ENCODE measurements at regions not wholly inside any gene's neighbourhood (a gene's known extent, or its start where the extent isn't known, plus 50 kb on each side); places are given as distances from the start of the nearest gene placed in this dataset.

DNA sequence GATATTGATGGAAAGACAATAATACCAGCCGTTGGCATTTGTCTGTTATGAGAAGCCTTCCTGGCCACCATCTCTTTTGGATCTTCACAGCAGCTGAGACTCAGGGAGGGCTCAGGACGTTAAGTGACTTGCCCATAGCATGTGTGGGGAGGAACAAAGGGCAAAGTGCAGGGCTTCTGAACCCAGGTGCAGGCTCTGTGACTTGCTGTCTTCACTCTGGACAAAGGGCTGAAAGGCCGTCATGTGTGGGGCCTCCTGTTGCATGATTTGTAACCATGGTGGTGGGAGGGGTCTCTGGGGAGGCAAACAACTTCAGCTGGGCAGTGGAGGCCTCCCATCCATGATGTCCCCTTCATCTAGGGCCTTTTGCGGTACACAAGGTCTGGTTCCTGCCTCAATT, 65.5 kb upstream of the SIX2 start:
- TF ChIP-seq POLR2A (IDR thresholded peaks at IDR 0.05), result no peak
- TF ChIP-seq, protein P1, sequence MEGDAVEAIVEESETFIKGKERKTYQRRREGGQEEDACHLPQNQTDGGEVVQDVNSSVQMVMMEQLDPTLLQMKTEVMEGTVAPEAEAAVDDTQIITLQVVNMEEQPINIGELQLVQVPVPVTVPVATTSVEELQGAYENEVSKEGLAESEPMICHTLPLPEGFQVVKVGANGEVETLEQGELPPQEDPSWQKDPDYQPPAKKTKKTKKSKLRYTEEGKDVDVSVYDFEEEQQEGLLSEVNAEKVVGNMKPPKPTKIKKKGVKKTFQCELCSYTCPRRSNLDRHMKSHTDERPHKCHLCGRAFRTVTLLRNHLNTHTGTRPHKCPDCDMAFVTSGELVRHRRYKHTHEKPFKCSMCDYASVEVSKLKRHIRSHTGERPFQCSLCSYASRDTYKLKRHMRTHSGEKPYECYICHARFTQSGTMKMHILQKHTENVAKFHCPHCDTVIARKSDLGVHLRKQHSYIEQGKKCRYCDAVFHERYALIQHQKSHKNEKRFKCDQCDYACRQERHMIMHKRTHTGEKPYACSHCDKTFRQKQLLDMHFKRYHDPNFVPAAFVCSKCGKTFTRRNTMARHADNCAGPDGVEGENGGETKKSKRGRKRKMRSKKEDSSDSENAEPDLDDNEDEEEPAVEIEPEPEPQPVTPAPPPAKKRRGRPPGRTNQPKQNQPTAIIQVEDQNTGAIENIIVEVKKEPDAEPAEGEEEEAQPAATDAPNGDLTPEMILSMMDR (IDR thresholded peaks at IDR 0.05), result no peak

All from testis (tissue), 2 donors.